Neural cell (in vitro differentiated cells): ENCODE measurements at regions not wholly inside any gene's neighbourhood (a gene's known extent, or its start where the extent isn't known, plus 50 kb on each side); places are given as distances from the start of the nearest gene placed in this dataset.

Source experiments
- EP300 ChIP-seq: fragments of 450-650 bp; conservative IDR thresholded peaks from 2 replicates; pipeline ENCODE4 v1.6.1; 2014; ENCODE audit warnings: antibody characterized with exemption, mild to moderate bottlenecking, moderate library complexity; ENCODE audit not compliant: poor library complexity, severe bottlenecking
- EZH2 ChIP-seq: fragments of 200-600, 300-800 bp; shearing (Covaris generic), sonication (generic); IDR thresholded peaks from 2 replicates; pipeline ENCODE4 v1.6.1; 2014; ENCODE audit warnings: antibody characterized with exemption, low read length, borderline replicate concordance, mild to moderate bottlenecking; ENCODE audit not compliant: insufficient read depth, poor library complexity, severe bottlenecking
- MXI1 ChIP-seq: fragments of 450-650 bp; conservative IDR thresholded peaks from 2 replicates; pipeline ENCODE4 v1.6.1; 2014; ENCODE audit warnings: antibody characterized with exemption, mild to moderate bottlenecking; ENCODE audit not compliant: poor library complexity, severe bottlenecking
- TF ChIP-seq, protein P1 (sequence below): fragments of 450-650 bp; IDR thresholded peaks from 2 replicates; pipeline ENCODE4 v1.5.1; 2014; ENCODE audit warnings: antibody characterized with exemption, mild to moderate bottlenecking, moderate library complexity; ENCODE audit not compliant: poor library complexity, severe bottlenecking
- TF ChIP-seq, protein P2 (sequence below): IDR thresholded peaks from 2 replicates; pipeline ENCODE4 v1.6.1; 2012; ENCODE audit warnings: borderline replicate concordance

DNA sequence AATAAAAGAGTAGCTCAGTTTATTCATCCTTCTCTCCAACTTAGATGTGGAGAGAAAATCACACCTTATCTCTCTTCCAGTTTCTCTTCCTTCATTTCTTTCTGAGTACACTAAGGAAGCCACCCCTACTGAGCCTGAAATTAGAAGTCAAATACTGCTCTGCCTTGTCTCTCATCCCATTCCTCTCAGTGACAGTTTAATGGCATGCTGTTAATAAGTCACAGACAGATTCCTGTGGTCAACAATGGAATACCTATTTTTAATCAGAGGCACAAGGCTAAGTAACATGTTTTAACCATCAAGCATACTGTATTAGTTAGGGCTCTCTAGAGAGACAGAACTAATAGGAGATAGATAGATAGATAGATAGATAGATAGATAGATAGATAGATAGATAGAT, 253.2 kb downstream of the HTR7 start:
- TF ChIP-seq MXI1 (no peak), EP300 (no peak), EZH2 (no peak)
- TF ChIP-seq, protein P1, sequence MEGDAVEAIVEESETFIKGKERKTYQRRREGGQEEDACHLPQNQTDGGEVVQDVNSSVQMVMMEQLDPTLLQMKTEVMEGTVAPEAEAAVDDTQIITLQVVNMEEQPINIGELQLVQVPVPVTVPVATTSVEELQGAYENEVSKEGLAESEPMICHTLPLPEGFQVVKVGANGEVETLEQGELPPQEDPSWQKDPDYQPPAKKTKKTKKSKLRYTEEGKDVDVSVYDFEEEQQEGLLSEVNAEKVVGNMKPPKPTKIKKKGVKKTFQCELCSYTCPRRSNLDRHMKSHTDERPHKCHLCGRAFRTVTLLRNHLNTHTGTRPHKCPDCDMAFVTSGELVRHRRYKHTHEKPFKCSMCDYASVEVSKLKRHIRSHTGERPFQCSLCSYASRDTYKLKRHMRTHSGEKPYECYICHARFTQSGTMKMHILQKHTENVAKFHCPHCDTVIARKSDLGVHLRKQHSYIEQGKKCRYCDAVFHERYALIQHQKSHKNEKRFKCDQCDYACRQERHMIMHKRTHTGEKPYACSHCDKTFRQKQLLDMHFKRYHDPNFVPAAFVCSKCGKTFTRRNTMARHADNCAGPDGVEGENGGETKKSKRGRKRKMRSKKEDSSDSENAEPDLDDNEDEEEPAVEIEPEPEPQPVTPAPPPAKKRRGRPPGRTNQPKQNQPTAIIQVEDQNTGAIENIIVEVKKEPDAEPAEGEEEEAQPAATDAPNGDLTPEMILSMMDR = no peak
- TF ChIP-seq, protein P2, sequence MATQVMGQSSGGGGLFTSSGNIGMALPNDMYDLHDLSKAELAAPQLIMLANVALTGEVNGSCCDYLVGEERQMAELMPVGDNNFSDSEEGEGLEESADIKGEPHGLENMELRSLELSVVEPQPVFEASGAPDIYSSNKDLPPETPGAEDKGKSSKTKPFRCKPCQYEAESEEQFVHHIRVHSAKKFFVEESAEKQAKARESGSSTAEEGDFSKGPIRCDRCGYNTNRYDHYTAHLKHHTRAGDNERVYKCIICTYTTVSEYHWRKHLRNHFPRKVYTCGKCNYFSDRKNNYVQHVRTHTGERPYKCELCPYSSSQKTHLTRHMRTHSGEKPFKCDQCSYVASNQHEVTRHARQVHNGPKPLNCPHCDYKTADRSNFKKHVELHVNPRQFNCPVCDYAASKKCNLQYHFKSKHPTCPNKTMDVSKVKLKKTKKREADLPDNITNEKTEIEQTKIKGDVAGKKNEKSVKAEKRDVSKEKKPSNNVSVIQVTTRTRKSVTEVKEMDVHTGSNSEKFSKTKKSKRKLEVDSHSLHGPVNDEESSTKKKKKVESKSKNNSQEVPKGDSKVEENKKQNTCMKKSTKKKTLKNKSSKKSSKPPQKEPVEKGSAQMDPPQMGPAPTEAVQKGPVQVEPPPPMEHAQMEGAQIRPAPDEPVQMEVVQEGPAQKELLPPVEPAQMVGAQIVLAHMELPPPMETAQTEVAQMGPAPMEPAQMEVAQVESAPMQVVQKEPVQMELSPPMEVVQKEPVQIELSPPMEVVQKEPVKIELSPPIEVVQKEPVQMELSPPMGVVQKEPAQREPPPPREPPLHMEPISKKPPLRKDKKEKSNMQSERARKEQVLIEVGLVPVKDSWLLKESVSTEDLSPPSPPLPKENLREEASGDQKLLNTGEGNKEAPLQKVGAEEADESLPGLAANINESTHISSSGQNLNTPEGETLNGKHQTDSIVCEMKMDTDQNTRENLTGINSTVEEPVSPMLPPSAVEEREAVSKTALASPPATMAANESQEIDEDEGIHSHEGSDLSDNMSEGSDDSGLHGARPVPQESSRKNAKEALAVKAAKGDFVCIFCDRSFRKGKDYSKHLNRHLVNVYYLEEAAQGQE = no peak
